SKM-1 treated with dmso at 0.1 percent for 144 hours (cell line): ENCODE measurements at regions not wholly inside any gene's neighbourhood (a gene's known extent, or its start where the extent isn't known, plus 50 kb on each side); places are given as distances from the start of the nearest gene placed in this dataset.
A peak's percentile ranks its signal among the peaks of the same experiment; 100 is the strongest.

Source experiments
- DNase-seq: peaks from one replicate; lab custom pipeline; 2025; ENCODE audit not compliant: unreplicated experiment; lab: John Stamatoyannopoulos, UW

- DNase-seq, result no peak
Observed at GRCh38 chrX:39741904-39742303, 355.9 kb downstream of the BCOR start.

GRCh38 chrX:39745818-39746217 is 351.9 kb downstream of the BCOR start:
- no peak for DNase-seq

GRCh38 chrX:39749135-39749534 is 348.6 kb downstream of the BCOR start:
- DNase-seq, result no peak

- peak; percentile 46 for DNase-seq
Observed at GRCh38 chrX:39749728-39750127, 348.0 kb downstream of the BCOR start.

GRCh38 chrX:39750256-39750790 is 347.4 kb downstream of the BCOR start:
- peak; percentile 23 for DNase-seq

GRCh38 chrX:39750848-39751247 is 346.9 kb downstream of the BCOR start:
- peak; percentile 71 for DNase-seq

- DNase-seq, result no peak
Observed at GRCh38 chrX:39752815-39753214, 344.9 kb downstream of the BCOR start.

- DNase-seq, result no peak
Observed at GRCh38 chrX:39753293-39753996, 344.3 kb downstream of the BCOR start.

GRCh38 chrX:39755143-39756032 is 342.4 kb downstream of the BCOR start:
- no peak for DNase-seq

- DNase-seq, result no peak
Observed at GRCh38 chrX:39756086-39756883, 341.5 kb downstream of the BCOR start.

GRCh38 chrX:39757971-39758370 is 339.8 kb downstream of the BCOR start:
- DNase-seq, result no peak

- no peak for DNase-seq
Observed at GRCh38 chrX:39758791-39759525, 338.8 kb downstream of the BCOR start.

- no peak for DNase-seq
Observed at GRCh38 chrX:39759526-39760224, 338.1 kb downstream of the BCOR start.

- DNase-seq, result no peak
Observed at GRCh38 chrX:39760930-39761329, 336.8 kb downstream of the BCOR start.

- DNase-seq, result no peak
Observed at GRCh38 chrX:39762266-39762841, 335.4 kb downstream of the BCOR start.

- no peak for DNase-seq
Observed at GRCh38 chrX:39764441-39764914, 333.3 kb downstream of the BCOR start.

- no peak for DNase-seq
Observed at GRCh38 chrX:39765327-39765726, 332.4 kb downstream of the BCOR start.

- DNase-seq, result no peak
Observed at GRCh38 chrX:39766085-39766726, 331.6 kb downstream of the BCOR start.

- DNase-seq, result no peak
Observed at GRCh38 chrX:39766855-39767254, 330.9 kb downstream of the BCOR start.
